ENCODE measurements at regions not wholly inside any gene's neighbourhood (a gene's known extent, or its start where the extent isn't known, plus 50 kb on each side); places are given as distances from the start of the nearest gene placed in this dataset.

GRCh38 chr2:147549054-147549453 is 295.8 kb upstream of the ACVR2A start:
- TF ChIP-seq CTCF (IDR thresholded peaks at IDR 0.05) (no peak), POLR2AphosphoS5 (IDR thresholded peaks at IDR 0.05; ENCODE audit: low read depth, low read length) (no peak)
